NB4 (cell line): ENCODE measurements at regions not wholly inside any gene's neighbourhood (a gene's known extent, or its start where the extent isn't known, plus 50 kb on each side); places are given as distances from the start of the nearest gene placed in this dataset.

Experiments used
- CTCF ChIP-seq: IDR thresholded peaks from one replicate; pipeline ENCODE4 v1.5.1; 2012; ENCODE audit warnings: low read depth, low read length
- MYC ChIP-seq: IDR thresholded peaks from 2 replicates; pipeline ENCODE4 v1.6.1; 2011; ENCODE audit warnings: low read depth, low read length
- POLR2A ChIP-seq: IDR thresholded peaks from 2 replicates; pipeline ENCODE4 v1.6.1; 2011; ENCODE audit warnings: mild to moderate bottlenecking; ENCODE audit not compliant: insufficient read length; ENCODE audit errors: extremely low read depth
- TF ChIP-seq, protein P1 (sequence below): IDR thresholded peaks from 2 replicates; pipeline ENCODE4 v1.6.1; 2011; ENCODE audit warnings: low read depth, low read length

- TF ChIP-seq CTCF (no peak), POLR2A (no peak), MYC (no peak)
- TF ChIP-seq, protein P1, sequence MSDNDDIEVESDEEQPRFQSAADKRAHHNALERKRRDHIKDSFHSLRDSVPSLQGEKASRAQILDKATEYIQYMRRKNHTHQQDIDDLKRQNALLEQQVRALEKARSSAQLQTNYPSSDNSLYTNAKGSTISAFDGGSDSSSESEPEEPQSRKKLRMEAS: no peak
Measured at GRCh38 chr5:153907170-153907775, 131.4 kb downstream of the FAM114A2 start.
